HG03095 (cell line): ENCODE measurements at regions not wholly inside any gene's neighbourhood (a gene's known extent, or its start where the extent isn't known, plus 50 kb on each side); places are given as distances from the start of the nearest gene placed in this dataset.
"Not testable (repeated sequence)": the region's sequence is repeated elsewhere in the genome, so short reads cannot be mapped to it uniquely, and the experiment has no call there.

Experiments
- ATAC-seq: cut with Tn5 transposase; IDR thresholded peaks from one replicate; pipeline ENCODE4 v1.9.1; 2021; ENCODE audit warnings: moderate library complexity; ENCODE audit not compliant: unreplicated experiment

DNA sequence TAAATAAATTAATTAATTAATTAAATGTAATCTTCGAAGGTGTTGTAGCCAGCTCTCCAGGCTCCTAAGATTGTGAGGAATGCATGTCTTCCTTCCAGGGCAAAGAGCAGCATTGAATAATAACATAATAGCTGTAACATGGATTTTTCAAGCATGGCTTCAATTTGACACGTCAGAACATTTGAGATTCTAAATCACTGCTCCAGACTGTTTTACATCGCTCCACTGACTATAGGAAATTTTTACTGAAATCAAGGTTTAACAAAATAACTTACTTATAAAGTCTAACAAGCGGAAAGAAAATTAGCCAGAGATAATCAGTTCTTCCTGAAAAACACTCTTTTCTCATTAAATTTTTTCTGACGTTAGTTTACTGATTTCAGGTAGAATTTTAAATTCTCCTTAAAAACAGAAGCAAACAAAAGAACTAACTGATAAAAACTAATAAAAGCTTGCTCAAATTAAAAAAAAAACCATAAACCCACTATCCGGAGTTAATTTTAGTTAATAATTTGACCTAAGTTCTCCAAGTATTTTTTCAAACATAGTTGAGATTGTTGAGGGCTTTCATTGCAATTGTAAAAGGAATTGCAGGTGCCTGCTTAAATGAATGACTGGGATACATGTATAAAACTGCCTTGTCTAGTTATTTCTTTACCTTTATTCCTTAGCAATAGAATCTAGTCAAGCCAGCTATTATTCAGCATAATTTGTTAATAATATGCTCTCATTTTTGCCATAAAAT lies 51.2 kb upstream of the SGCE start:
- no peak for ATAC-seq

DNA sequence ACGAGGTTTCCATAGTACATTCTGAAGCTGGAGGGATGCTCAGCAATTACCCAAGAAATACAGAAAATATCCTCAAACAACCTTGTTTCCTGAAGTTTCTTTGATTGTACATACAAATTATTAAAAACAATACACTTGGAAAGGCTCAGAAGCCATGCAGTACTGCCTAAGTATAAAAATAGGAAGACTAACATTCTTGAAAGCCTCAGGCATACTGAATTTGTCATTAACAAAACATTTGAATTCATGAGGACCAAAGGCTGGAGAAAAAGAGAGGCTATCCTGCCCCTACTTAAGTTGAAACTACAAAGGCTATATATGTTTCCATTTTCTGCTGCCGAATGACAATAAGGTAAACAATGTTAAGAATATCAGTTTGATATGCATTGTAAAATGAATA lies 54.3 kb upstream of the SGCE start:
- no peak for ATAC-seq

DNA sequence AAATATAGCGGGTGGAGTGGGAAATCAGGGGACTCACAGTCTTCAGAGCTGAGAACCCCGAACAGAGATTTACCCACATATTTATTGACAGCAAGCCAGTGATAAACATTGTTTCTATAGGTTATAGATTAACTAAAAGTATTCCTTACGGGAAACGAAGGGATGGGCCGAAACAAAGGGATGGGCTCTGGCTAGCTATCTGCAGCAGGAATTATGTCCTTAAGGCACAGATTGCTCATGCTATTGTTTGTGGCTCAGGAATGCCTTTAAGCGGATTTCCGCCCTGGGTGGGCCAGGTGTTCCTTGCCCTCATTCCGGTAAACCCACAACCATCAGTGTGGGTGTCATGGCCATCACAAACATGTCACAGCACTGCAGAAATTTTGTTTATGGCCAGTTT lies 66.4 kb upstream of the SGCE start:
- ATAC-seq: not testable (repeated sequence)

DNA sequence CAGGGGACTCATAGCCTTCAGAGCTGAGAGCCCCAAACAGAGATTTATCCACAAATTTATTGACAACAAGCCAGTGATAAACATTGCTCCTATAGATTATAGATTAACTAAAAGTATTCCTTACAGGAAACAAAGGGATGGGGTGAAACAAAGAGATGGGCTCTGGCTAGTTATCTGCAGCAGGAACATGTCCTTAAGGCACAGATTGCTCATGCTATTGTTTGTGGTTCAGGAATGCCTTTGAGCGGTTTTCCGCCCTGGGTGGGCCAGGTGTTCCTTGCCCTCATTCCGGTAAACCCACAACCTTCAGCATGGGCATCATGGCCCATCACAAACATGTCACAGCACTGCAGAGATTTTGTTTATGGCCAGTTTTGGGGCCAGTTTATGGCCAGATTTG lies 73.0 kb upstream of the SGCE start:
- ATAC-seq: not testable (repeated sequence)

DNA sequence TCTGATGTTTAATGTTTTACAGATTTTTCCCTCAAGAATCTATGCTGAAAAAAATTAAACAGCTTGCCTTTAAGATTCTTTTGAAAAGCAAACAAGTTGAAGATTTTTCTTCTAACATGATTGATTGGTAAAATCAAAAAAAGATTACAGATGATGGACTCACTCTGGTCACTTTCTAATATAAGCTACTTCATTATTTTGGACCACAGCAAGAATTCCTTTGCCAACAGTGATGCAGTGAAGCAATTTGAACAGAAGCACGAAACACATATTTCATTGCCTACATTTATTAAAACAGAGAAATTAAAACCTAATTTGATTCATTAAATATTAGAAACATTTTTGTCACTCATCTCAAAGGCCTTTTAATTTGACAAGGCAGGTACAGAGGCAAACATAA lies 82.1 kb upstream of the SGCE start:
- ATAC-seq: no peak

DNA sequence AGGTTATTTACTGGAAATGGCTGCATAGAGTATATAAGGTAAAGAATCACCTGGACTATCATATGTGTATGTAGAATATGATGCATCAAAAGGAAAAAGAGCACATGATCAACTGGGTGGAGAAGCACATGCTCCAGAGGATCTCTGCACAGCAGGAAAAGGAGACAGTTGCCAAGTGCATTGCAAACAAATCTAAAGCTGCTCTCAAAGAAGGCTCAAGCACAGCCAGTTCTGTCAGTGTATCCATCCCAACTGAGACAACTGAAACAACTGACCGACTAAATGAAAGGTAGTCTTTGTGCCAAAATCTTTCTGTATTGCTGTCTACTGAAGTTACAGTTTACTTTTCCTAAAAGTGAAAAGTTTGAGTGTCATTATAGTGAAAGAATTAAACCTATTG lies 83.2 kb upstream of the SGCE start:
- no peak for ATAC-seq

DNA sequence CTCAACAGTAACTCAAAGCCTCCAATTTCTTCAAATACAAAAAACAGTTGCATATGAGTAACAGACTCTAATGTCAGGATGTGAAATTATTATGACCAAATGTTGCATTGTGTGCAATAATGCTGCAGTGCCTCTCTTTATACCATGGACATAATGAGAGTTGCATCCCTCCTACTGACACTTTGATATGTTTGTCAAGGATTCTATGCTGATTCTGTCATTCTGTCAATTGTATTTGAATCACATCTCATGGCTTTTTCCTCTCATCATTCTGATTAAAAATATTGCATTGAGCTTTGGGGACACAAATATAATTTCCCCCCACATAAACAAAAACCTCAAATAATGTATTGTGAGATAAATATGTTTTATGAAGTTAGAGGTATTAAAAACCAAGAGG lies 84.6 kb upstream of the SGCE start:
- no peak for ATAC-seq

DNA sequence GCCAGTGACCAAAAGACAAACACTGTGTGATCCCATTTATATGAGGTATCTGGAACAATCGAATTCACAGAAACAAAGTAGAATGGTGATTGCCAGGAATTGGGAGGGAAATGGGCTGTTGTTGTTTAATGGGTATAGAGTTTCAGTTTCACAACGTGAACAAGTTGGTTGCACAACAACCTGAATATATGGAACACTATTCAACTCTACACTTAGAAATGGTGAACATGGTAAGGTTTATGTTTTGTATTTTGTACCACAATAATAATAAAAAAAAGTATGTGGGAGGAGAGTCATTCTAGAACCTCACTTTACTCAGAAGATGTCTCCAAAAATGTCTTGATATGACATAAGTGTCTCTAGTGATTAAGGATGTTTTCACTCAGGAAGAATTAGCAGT lies 85.2 kb upstream of the SGCE start:
- no peak for ATAC-seq

DNA sequence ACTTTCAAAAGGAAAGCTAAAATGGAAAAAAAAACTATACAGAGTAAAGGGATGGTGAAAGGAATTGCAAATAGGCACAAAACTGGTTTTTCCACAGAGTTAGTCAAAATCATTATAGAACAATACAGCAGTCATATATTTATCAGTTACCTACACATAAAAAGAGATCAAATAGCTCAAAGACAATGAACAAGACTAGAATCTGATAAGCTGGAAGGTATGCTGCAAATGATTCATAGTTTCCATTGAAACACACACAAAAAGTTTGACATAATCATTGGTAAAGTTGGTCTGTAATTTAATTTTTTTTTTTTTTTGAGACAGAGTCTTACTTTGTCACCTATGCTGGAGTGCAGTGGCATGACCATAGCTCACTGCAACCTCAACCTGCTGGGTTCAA lies 92.4 kb upstream of the SGCE start:
- ATAC-seq: no peak

DNA sequence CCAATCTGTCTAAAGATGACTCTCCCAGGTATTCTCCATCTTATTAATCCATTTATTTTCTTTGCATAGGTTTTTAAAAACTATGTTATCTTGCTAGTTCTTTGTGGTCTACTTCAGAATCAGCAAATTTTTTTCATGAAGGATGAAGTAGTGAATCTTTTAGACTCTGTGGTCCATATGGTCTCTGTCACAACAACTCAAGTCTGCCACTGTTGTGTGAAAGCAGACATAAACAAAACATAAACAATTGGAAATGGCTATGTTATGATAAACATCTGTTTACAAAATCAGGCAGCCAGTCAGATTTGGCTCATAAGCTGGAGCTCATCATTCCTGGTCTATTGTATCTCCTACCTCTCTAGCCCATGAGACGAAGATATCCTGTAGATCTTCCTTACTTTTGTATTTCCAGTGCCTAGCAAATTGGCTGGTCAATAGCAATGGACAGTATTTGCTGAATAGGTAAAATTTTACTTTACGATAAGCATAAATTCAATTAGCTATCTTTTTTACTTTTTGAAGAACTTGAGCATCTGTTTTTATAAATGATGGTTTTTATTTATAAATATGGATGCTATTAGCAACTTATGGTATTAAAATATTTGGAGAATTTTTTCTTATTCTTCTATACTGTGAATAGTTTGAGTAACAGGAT lies 104.6 kb upstream of the SGCE start:
- ATAC-seq: no peak

DNA sequence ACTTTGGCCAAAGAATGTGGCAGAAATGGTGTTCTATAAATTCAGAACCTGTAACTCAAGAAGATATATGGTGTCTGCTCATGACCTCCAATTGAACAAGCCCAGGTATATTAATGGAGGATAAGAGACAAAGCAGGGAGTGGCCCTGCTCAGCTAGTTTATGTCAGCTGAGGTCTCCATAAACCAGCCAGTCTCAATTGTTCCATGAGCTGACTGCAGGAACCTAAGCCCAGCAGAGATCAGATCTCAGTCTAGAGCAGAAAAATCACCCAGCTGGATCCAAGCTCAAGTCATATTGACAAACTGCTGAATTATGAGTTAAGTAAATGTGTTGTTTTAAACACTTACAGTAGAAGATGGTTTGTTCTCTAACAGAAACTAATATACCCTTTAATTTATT lies 105.5 kb upstream of the SGCE start:
- ATAC-seq: no peak

DNA sequence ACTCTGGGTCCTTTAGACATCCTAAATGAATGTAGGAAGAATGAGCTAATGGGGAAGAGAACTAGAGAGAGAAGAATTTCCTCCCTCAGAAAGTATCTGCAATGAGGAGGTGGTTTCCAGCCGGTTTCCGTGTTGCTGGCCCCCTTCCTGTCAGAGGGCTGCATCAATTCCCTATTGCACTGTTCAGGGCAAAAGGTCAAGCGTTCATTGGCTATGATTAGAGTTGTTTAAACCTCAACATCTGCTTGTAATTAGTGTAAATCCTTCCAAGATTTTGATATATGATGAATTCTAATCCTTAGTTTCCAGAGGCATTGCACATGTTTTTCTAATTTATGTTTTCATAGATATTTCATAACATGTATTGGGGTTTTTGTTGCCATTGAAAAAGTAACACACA lies 107.3 kb upstream of the SGCE start:
- ATAC-seq: peak; percentile 62

DNA sequence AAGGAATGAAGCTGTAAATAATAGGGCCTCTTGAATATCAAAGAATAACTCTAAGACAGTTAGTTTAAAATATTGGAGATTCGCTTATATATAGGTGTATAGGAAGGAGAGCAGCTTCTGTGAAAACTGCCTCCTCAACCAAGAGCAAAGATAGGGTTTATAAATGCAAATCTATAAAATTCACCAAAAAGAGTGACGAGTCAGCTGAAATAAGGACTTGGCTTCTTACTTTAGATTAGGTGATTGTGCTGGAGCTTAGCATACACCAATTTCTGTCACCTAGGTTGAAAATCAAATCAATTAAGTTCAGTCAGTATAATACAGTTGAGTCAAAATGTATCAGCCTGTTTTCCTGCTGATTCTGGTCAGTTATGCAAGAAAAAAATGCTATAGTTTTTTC lies 113.8 kb upstream of the SGCE start:
- ATAC-seq: no peak

DNA sequence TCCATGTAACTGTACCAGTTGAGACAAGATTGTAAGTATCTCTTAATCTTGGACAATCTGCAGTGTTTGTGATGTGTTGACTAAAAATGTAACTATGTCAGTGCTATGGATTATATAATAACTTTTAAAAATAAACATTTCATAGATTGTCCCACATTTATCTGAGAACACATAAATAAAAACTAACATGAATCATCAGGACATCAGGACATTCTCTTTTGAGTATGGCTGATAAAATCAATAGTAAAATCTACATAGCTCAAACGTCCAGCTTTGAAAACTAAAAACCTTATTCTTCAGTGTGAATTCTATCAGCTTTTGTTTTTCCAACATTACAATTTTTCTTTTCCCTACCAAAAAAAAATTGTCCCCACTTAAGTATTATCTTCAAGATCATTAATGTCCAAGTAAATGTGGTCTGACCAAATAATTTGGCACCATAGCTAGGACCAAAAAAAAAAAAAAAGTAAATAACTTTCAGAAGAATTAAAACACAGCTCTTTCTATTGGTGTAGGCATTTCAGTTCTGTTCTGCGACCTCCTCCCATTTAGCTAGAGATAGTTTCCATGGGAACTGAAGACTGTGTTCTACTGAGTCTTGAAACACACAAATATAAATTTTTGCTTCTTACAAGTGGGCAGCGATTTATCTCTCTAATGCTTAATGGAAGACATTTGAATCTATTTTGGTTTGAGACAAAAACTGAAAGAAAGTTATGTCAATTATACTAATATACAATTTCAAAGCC lies 123.0 kb upstream of the SGCE start:
- no peak for ATAC-seq

DNA sequence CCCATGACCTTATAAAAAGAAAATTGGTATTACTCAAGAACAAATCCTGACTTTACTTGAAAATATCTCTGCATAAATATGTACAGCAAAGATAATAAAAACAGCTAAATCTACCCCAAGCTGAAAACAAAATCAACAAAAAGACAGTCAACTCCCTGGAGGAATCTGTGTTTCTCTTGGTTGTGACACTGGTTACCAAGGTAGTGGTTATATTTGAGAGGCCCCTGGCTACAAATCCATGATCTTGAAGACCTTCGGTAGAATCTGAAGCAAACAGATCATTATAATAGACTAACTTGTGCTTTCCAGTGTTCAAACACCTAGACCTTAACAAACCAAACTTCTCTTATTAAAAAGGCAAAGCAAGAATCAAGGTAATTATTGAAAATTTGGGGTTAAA lies 123.9 kb upstream of the SGCE start:
- ATAC-seq: no peak

DNA sequence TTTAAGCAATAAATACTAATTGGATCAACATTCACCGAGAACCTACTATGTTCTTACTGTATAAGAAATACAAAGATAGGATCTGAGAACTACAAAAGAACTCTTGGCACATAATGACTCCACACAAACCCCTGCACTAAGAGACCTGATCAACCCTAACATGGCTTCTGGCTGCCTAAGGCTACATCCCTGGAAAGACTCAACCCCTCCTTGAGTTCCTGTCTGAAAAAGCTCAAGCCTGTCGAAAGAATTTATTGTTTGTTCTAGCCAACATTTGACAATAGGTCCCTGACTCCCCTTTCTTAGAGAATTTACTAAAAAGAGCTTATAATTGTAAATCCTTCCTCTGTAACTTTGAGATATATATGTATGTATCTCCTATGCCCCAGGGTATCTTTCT lies 125.3 kb upstream of the SGCE start:
- no peak for ATAC-seq

DNA sequence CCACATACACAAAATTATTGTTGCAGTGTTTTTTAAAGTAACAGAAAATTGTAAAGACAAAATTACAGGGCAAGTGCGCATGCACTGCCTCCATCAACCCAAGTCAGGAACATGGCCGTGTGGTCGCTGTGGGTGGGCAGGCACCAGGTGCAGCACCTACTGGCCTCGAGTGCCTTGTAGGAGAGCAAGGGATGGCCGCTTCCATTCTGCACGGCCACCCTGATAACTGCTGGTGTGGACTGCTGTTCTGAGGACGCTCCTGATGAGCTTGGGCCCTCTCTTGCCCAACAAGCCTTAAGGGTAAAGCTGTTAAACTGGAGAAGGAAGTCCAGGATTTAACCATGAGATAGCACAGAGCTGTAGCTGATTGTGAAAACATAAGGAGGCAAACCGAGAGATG lies 124.6 kb upstream of the PPP1R9A start:
- ATAC-seq: no peak

DNA sequence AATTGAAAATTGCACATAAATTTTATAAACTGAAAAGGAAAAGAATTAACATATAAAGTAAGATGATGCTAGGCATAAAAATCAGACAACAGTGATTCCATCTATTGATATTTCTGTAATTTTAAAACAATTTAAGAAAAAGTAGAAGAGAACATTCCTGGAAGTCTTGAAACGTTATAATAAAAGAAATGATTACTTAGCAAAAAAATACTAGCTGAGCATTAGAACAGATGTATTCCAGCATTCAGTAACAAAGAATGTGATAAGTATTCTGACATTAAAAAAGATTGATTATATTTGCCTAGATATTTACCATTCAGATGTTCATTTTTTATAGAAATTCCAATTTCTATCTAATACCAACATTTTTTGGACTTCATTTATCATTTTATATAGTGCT lies 120.1 kb upstream of the PPP1R9A start:
- no peak for ATAC-seq

DNA sequence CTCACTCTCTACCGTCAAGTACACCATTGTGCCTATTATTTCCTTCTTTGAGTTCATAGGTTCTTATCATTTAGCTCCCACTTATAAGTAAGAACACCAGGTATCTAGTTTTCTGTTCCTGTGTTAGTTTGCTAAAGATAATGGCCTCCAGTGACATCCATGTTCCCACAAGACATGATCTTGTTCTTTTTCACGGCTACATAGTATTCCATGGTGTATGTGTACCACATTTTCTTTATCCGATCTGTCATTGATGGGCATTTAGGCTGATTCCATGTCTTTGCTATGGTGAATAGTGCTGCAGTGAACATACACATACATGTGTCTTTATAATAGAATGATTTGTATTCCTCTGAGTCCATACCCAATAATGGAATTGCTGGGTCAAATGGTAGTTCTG lies 119.0 kb upstream of the PPP1R9A start:
- ATAC-seq: not testable (repeated sequence)

DNA sequence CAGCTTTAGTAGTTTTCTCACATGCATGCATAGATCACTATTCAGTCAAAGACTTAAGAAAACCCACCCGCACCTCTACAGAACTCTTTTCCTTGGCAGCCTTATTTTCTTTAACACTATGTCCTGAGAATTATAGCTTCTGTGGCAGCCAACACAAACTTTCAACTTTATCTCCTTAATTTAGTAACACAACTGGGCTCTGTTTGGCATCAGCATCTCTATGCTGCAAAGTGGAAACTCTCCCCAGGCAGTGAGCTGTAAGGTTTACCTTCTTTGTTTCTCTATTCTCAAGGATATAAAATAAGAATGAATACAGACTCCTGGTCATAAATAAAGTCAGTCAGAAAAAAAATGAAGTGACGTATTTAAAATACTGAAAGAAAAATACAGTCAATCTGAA lies 115.2 kb upstream of the PPP1R9A start:
- no peak for ATAC-seq

DNA sequence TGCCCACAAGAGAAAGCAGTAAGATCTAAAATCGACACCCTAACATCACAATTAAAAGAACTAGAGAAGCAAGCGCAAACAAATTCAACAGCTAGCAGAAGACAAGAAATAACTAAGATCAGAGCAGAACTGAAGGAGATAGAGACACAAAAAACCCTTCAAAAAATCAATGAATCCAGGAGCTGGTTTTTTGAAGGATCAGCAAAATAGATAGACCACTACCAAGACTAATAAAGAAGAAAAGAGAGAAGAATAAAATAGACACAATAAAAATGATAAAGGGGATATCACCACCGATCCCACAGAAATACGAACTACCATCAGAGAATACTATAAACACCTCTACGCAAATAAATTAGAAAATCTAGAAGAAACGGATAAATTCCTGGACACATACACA lies 110.0 kb upstream of the PPP1R9A start:
- ATAC-seq: not testable (repeated sequence)

DNA sequence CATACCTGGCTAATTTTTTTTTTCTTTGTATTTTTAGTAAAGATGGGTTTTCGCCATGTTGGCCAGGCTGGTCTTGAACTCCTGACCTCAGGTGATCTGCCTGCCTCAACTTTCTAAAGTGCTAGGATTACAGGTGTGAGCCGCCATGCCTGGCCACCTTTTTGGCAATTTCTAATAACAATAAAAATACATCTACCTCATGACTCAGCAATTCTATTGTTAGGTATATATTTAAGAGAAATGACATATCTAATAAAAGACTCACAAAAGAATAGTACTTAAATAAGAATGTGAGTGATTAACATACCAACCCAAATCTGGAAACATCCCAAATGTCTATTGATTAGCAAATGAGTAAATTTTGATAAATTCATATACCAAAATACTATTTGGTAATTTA lies 103.6 kb upstream of the PPP1R9A start:
- ATAC-seq: no peak
